GM12873 (cell line): ENCODE measurements at regions not wholly inside any gene's neighbourhood (a gene's known extent, or its start where the extent isn't known, plus 50 kb on each side); places are given as distances from the start of the nearest gene placed in this dataset.

Experiments used
- CTCF ChIP-seq: IDR thresholded peaks from 2 replicates; pipeline ENCODE4 v1.5.1; 2012; ENCODE audit warnings: low read depth, mild to moderate bottlenecking, moderate library complexity, low read length, control low read depth; ENCODE audit not compliant: insufficient read depth; ENCODE audit errors: missing control alignments

GRCh38 chr2:16249246-16250055 lies 309.1 kb downstream of the MYCN start:
- TF ChIP-seq CTCF = no peak

- no peak for TF ChIP-seq CTCF
These were observed 308.3 kb downstream of the MYCN start for GRCh38 chr2:16248571-16249105.

- TF ChIP-seq CTCF = no peak
These were observed 307.2 kb downstream of the MYCN start for GRCh38 chr2:16247326-16248122.

GRCh38 chr2:16246911-16247310 lies 306.6 kb downstream of the MYCN start:
- TF ChIP-seq CTCF = no peak

- no peak for TF ChIP-seq CTCF
These were observed 306.0 kb downstream of the MYCN start for GRCh38 chr2:16246281-16246850.

- no peak for TF ChIP-seq CTCF
These were observed 305.2 kb downstream of the MYCN start for GRCh38 chr2:16245481-16246054.

GRCh38 chr2:16244966-16245320 lies 304.6 kb downstream of the MYCN start:
- no peak for TF ChIP-seq CTCF
